H1 (cell line): ENCODE measurements at regions not wholly inside any gene's neighbourhood (a gene's known extent, or its start where the extent isn't known, plus 50 kb on each side); places are given as distances from the start of the nearest gene placed in this dataset.

ENCODE experiments used
- CTCF ChIA-PET: fragments of 300-600 bp; sonication (Branson Sonifier 250); formaldehyde crosslinking; loops from one replicate; lab custom pipeline; 2021; ENCODE audit not compliant: partially characterized antibody; lab: Charles Lee
- POLR2A ChIA-PET: fragments of 300-600 bp; sonication (Branson Sonifier 250); formaldehyde crosslinking; loops from one replicate; lab custom pipeline; 2021; ENCODE audit warnings: inconsistent platforms; ENCODE audit not compliant: partially characterized antibody; lab: Charles Lee
- DNase-seq, 2 experiments: peaks; one replicate each; pipeline versions ENCODE4 v3.0.0 to v3.0.0-alpha.2; 2010 to 2022; ENCODE audit warnings: low spot score in 2 of 2, low read depth in 1 of 2, mixed read lengths in 1 of 2
- FAIRE-seq: peaks from 2 replicates; lab custom pipeline; 2011; peaks lifted over from hg19 to GRCh38; lab: Jason Lieb, UNC
- H2AFZ ChIP-seq: 2 replicates; pipeline ENCODE4 v1.8.1; 2012; ENCODE audit warnings: low read length, inconsistent platforms
- H2AK5ac ChIP-seq: 2 replicates; pipeline ENCODE4 v1.6.1; 2013; ENCODE audit warnings: low read depth, low read length
- H2BK120ac ChIP-seq: replicated peaks from 2 replicates; pipeline ENCODE3; 2013; ENCODE audit warnings: low read depth, low read length, inconsistent platforms
- H2BK12ac ChIP-seq: 2 replicates; pipeline ENCODE4 v1.6.1; 2013; ENCODE audit warnings: low read depth, low read length
- H2BK15ac ChIP-seq: 2 replicates; pipeline ENCODE4 v1.6.1; 2013; ENCODE audit warnings: low read length
- H2BK20ac ChIP-seq: 2 replicates; pipeline ENCODE4 v1.6.1; 2013; ENCODE audit warnings: low read length
- H2BK5ac ChIP-seq: 2 replicates; pipeline ENCODE4 v1.6.1; 2013; ENCODE audit warnings: low read depth, low read length
- H3K14ac ChIP-seq: 2 replicates; pipeline ENCODE4 v1.6.1; 2013; ENCODE audit warnings: inconsistent platforms; ENCODE audit not compliant: insufficient read length
- H3K18ac ChIP-seq: 2 replicates; pipeline ENCODE4 v1.6.1; 2013; ENCODE audit warnings: low read length; ENCODE audit errors: extremely low read depth
- H3K23ac ChIP-seq: 2 replicates; pipeline ENCODE4 v1.6.1; 2013; ENCODE audit warnings: inconsistent platforms; ENCODE audit not compliant: insufficient read length
- H3K23me2 ChIP-seq: 2 replicates; pipeline ENCODE4 v1.6.1; 2013; ENCODE audit warnings: low read depth, low read length
- H3K27ac ChIP-seq: 2 replicates; pipeline ENCODE4 v1.6.1; 2011; ENCODE audit warnings: low read depth, low read length, inconsistent platforms
- H3K27me3 ChIP-seq, 4 experiments: replicated peaks in 1 of 4; 1 replicate in 1 of 4; 2 replicates in 3 of 4; pipeline versions ENCODE4 v1.6.1 to v1.8.1; 2011 to 2013; ENCODE audit warnings: low read length in 3 of 4, mild to moderate bottlenecking in 3 of 4, inconsistent platforms in 2 of 4, mixed read lengths in 2 of 4, moderate library complexity in 1 of 4; ENCODE audit not compliant: control insufficient read depth in 3 of 4, insufficient read depth in 3 of 4; ENCODE audit errors: extremely low read depth in 1 of 4
- H3K36me3 ChIP-seq, 4 experiments: 2 replicates each; pipeline versions ENCODE4 v1.6.1 to v1.8.1; 2011 to 2013; ENCODE audit warnings: mild to moderate bottlenecking in 4 of 4, low read length in 3 of 4, moderate library complexity in 2 of 4, control low read depth in 1 of 4, inconsistent platforms in 1 of 4; ENCODE audit not compliant: insufficient read depth in 4 of 4, control insufficient read depth in 2 of 4
- H3K4ac ChIP-seq: replicated peaks from 2 replicates; pipeline ENCODE3; 2013; ENCODE audit warnings: low read length, low read depth, mixed read lengths, inconsistent platforms; ENCODE audit not compliant: insufficient read length
- H3K4me1 ChIP-seq, 4 experiments: replicated peaks in 1 of 4; 1 replicate in 1 of 4; 2 replicates in 3 of 4; pipeline versions ENCODE4 v1.6.1 to v1.8.1; 2011 to 2013; ENCODE audit warnings: low read length in 3 of 4, inconsistent platforms in 2 of 4, mixed read lengths in 1 of 4; ENCODE audit not compliant: insufficient read depth in 4 of 4, control insufficient read depth in 3 of 4
- H3K4me2 ChIP-seq, 2 experiments: 2 replicates each; pipeline versions ENCODE4 v1.6.1 to v1.8.1; 2011 to 2013; ENCODE audit warnings: low read depth in 2 of 2, low read length in 2 of 2, control low read depth in 1 of 2, inconsistent platforms in 1 of 2, mild to moderate bottlenecking in 1 of 2; ENCODE audit not compliant: insufficient read depth in 1 of 2
- H3K4me3 ChIP-seq, 4 experiments: fragments of 200-600, 300-600 bp in 1 of 4; sonication (generic), shearing (Covaris generic), sonication (Bioruptor Twin) in 1 of 4; 2 replicates each; pipeline versions ENCODE4 v1.5.1 to v1.8.1; 2011 to 2016; ENCODE audit warnings: low read length in 4 of 4, low read depth in 3 of 4, control low read depth in 2 of 4, inconsistent platforms in 2 of 4, mild to moderate bottlenecking in 2 of 4, mixed read lengths in 1 of 4, moderate library complexity in 1 of 4; ENCODE audit not compliant: insufficient read depth in 2 of 4; ENCODE audit errors: extremely low read depth in 1 of 4
- H3K56ac ChIP-seq: replicated peaks from 2 replicates; pipeline ENCODE3; 2013; ENCODE audit warnings: low read depth, mild to moderate bottlenecking, mixed read lengths, low read length, inconsistent platforms; ENCODE audit not compliant: insufficient read length
- H3K79me1 ChIP-seq: 2 replicates; pipeline ENCODE4 v1.6.1; 2013; ENCODE audit warnings: low read depth, low read length, control low read depth
- H3K79me2 ChIP-seq, 2 experiments: 2 replicates each; pipeline versions ENCODE4 v1.6.1 to v1.8.1; 2012 to 2013; ENCODE audit warnings: low read length in 2 of 2, mild to moderate bottlenecking in 2 of 2, inconsistent platforms in 1 of 2; ENCODE audit not compliant: insufficient read depth in 2 of 2, control insufficient read depth in 1 of 2
- H3K9ac ChIP-seq, 4 experiments: replicated peaks in 1 of 4; 1 replicate in 1 of 4; 2 replicates in 3 of 4; pipeline versions ENCODE4 v1.6.1 to v1.8.1; 2011 to 2013; ENCODE audit warnings: low read depth in 3 of 4, low read length in 3 of 4, control low read depth in 2 of 4, mild to moderate bottlenecking in 2 of 4, moderate library complexity in 2 of 4, inconsistent platforms in 1 of 4; ENCODE audit errors: extremely low read depth in 1 of 4
- H3K9me3 ChIP-seq, 2 experiments: 2 replicates each; pipeline versions ENCODE4 v1.6.1 to v1.8.1; 2012 to 2013; ENCODE audit warnings: mild to moderate bottlenecking in 2 of 2, moderate library complexity in 2 of 2, control low read depth in 1 of 2, inconsistent platforms in 1 of 2, low read depth in 1 of 2, low read length in 1 of 2, mixed read lengths in 1 of 2; ENCODE audit not compliant: insufficient read depth in 2 of 2
- H4K20me1 ChIP-seq, 2 experiments: replicated peaks in 1 of 2; 2 replicates each; pipeline versions ENCODE3 to v1.8.1; 2011 to 2013; ENCODE audit warnings: inconsistent platforms in 2 of 2, low read length in 2 of 2, mild to moderate bottlenecking in 1 of 2; ENCODE audit not compliant: insufficient read depth in 2 of 2, control insufficient read depth in 1 of 2
- H4K5ac ChIP-seq: 2 replicates; pipeline ENCODE4 v1.6.1; 2013; ENCODE audit warnings: low read length, low read depth, mixed read lengths, inconsistent platforms; ENCODE audit not compliant: insufficient read length
- H4K8ac ChIP-seq: 2 replicates; pipeline ENCODE4 v1.8.0; 2013; ENCODE audit warnings: mild to moderate bottlenecking, moderate library complexity, low read length, inconsistent platforms; ENCODE audit not compliant: insufficient read depth; ENCODE audit errors: extremely low read depth
- H4K91ac ChIP-seq: replicated peaks from 2 replicates; pipeline ENCODE3; 2013; ENCODE audit warnings: low read length, mixed read lengths, inconsistent platforms; ENCODE audit not compliant: insufficient read length
- CBX5 ChIP-seq: fragments of 300-800, 300-1000 bp; sonication (generic); IDR thresholded peaks from 2 replicates; pipeline ENCODE4 v1.7.1; 2016; ENCODE audit warnings: antibody characterized with exemption, low read length, low read depth
- CBX8 ChIP-seq: fragments of 300-800, 300-1000 bp; sonication (generic); IDR thresholded peaks from 2 replicates; pipeline ENCODE4 v1.7.1; 2016; ENCODE audit warnings: low read depth, low read length, borderline replicate concordance
- GTF2F1 ChIP-seq: IDR thresholded peaks from 2 replicates; pipeline ENCODE4 v1.6.1; 2012; ENCODE audit warnings: low read depth, low read length, improper control_type of control experiment, borderline replicate concordance
- JUN ChIP-seq: IDR thresholded peaks from 2 replicates; pipeline ENCODE4 v1.6.1; 2011; ENCODE audit warnings: low read depth, mild to moderate bottlenecking, improper control_type of control experiment, low read length
- JUND ChIP-seq: IDR thresholded peaks from 2 replicates; pipeline ENCODE4 v1.6.1; 2011; ENCODE audit warnings: mild to moderate bottlenecking, improper control_type of control experiment, low read length
- POLR2AphosphoS5 ChIP-seq: IDR thresholded peaks from 2 replicates; pipeline ENCODE4 v1.6.1; 2011; ENCODE audit warnings: low read depth, low read length
- RFX5 ChIP-seq: IDR thresholded peaks from 2 replicates; pipeline ENCODE4 v1.6.1; 2011; ENCODE audit warnings: low read depth, low read length, improper control_type of control experiment, borderline replicate concordance
- YY1 ChIP-seq: IDR thresholded peaks from 2 replicates; pipeline ENCODE4 v1.6.1; 2011; ENCODE audit warnings: low read depth, mild to moderate bottlenecking, low read length
- WGBS, 2 experiments: shearing (Covaris generic) in 1 of 2; methylation state at CpG; one replicate each; pipeline versions ENCODE4 v1.1.6 to v1.1.7; 2013 to 2015; ENCODE audit warnings: low lambda C conversion rate in 2 of 2, mixed read lengths in 2 of 2, inconsistent platforms in 1 of 2, low coverage in 1 of 2, missing lambda C conversion rate in 1 of 2; ENCODE audit not compliant: insufficient replicate concordance in 2 of 2, insufficient coverage in 1 of 2, insufficient read length in 1 of 2; ENCODE audit errors: extremely low coverage in 1 of 2, missing lambda C conversion rate in 1 of 2; 5-methylcytosine and 5-hydroxymethylcytosine counted together

GRCh38 chr3:28033059-28033784 lies 208.2 kb upstream of the CMC1 start:
- Histone ChIP-seq H3K9ac (no peak overlapping the region), H2BK5ac (no peak overlapping the region), H3K4me3 (no peak overlapping the region), H2BK15ac (no peak overlapping the region), H3K79me1 (no peaks in the 10 kb centered on the region), H3K23me2 (no peaks in the 10 kb centered on the region; the same call in 1 of the 2 replicates), H4K5ac (no peak overlapping the region), H3K23ac (no peak overlapping the region), H3K18ac (no peak overlapping the region), H3K56ac (no peak overlapping the region), H2BK12ac (no peak overlapping the region), H3K27ac (no peak overlapping the region), H2AFZ (no peak overlapping the region), H3K4me1 (no peaks in the 10 kb centered on the region), H2BK120ac (no peak overlapping the region), H4K8ac (no peak overlapping the region), H4K91ac (no peak overlapping the region), H3K9me3 (peaks cover 16 to 24% of the 10 kb centered on the region in 2 experiments), H3K79me2 (no peaks in the 10 kb centered on the region), H3K27me3 (no peaks in the 10 kb centered on the region), H4K20me1 (no peaks in the 10 kb centered on the region), H3K4me2 (no peak overlapping the region), H3K4ac (no peak overlapping the region), H3K36me3 (no peaks in the 10 kb centered on the region), H2AK5ac (no peak overlapping the region), H3K14ac (no peak overlapping the region), H2BK20ac (no peak overlapping the region)
- 89% methylated on average over 3 of the region's 3 CpGs; no CpG with 5 or more reads in 1 of the 2 experiments for WGBS, 2 experiments
- TF ChIP-seq YY1, result no peak
- no peak for TF ChIP-seq POLR2AphosphoS5
- TF ChIP-seq JUND, result no peak
- TF ChIP-seq CBX8, result no peak
- TF ChIP-seq JUN, result no peak
- TF ChIP-seq GTF2F1, result no peak
- no peak for TF ChIP-seq CBX5
- TF ChIP-seq RFX5, result no peak
- no peak for DNase-seq
- FAIRE-seq, result no peak
- ChIA-PET POLR2A (no interaction called here), CTCF (interaction anchor here (1.5 kb wide), 1 partner anchor 60 kb away, joined by 4 read pairs; no protein-coding TSS in a partner anchor)
